GM12874 (cell line): ENCODE measurements at regions not wholly inside any gene's neighbourhood (a gene's known extent, or its start where the extent isn't known, plus 50 kb on each side); places are given as distances from the start of the nearest gene placed in this dataset.

Experiments used
- TF ChIP-seq, protein P1 (sequence below): IDR thresholded peaks from 2 replicates; pipeline ENCODE4 v1.5.1; 2011; ENCODE audit warnings: low read depth, mild to moderate bottlenecking, control low read depth, low read length, moderate library complexity; ENCODE audit not compliant: insufficient read depth

DNA sequence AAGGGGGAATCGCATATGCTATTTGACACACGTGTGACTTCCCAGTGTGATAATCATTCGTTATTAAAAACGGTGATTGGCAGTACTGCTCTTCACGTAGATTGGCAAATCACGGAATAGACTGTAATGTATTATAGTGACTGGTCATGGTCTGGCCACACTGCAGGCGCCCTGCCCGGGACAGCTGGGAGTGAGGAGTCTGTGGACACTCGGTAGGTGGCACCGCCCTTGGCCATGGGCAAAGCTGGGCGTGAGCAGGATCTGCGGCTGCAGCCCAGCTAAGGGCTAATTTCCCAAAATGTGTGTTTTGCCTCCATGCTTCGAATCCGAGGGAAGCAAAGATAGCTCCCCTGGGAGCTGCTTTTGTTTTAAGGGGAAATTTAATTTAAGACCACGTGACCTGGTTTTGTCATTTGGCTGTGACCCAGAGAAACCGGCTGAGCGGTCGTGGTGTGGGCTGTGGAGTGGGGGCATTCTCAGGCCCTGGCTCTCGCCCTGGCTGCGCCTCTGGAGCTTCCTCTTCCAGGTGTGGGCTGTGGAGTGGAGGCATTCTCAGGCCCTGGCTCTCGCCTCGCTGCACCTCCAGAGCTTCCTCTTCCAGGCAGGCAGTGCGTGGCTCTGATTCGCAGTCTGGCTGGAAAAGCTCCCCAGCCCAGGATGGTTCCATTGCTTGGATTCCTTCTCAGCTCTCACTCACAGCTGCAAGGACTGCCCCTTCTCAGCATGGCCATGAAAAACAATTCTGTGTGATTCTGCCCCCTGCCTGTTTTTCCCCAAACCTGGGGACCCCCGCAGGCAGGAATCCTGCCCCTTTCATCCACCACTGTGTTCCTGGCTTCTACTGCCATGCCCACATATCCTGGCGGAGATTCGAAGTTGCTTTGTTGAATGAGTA, 131.1 kb downstream of the OLFM1 start:
- TF ChIP-seq, protein P1, sequence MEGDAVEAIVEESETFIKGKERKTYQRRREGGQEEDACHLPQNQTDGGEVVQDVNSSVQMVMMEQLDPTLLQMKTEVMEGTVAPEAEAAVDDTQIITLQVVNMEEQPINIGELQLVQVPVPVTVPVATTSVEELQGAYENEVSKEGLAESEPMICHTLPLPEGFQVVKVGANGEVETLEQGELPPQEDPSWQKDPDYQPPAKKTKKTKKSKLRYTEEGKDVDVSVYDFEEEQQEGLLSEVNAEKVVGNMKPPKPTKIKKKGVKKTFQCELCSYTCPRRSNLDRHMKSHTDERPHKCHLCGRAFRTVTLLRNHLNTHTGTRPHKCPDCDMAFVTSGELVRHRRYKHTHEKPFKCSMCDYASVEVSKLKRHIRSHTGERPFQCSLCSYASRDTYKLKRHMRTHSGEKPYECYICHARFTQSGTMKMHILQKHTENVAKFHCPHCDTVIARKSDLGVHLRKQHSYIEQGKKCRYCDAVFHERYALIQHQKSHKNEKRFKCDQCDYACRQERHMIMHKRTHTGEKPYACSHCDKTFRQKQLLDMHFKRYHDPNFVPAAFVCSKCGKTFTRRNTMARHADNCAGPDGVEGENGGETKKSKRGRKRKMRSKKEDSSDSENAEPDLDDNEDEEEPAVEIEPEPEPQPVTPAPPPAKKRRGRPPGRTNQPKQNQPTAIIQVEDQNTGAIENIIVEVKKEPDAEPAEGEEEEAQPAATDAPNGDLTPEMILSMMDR: no peak

DNA sequence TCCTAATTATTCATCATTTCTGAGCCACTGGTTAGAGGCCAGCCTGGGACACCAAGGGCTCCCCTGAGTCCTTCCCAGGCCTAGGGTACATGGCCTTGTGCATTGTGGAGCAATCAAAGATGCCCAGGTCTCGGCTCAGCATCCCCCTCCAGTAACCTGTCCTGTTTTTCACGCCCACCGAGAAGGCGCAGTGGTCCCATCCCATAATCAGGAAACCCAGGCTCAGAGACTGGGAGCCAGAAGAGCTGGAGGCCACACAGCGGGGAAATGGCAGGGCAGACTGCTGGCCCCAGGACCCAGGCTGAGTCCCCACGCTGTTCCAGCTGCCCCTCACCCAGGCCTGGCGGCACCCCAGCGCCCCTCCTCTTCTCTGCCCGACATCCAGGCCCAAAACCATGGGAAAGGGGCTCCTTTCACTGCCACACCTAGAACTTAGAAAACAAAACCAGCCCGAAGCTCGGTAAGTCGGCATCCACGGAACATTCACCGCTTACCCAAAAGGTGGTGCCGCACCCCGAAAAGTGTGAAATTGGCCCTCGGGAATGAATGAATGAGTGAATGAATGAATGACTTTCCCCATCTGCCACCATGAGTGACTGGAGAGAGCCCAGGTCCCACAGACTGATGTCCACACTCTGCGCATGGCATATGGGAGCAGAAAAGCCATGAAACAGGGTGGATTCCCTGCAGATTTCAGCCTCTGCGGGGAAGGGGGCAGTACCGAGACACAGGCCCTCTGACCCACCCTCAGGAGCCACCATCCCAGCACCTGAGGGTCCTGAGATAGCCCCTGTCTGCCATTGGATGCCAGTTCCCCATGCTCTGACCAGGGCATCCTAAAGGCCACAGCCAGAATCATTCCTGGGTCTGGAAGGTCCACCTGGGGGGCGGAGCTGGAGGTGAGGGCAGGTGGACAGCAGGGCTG, 132.5 kb downstream of the OLFM1 start:
- TF ChIP-seq, protein P1: no peak

DNA sequence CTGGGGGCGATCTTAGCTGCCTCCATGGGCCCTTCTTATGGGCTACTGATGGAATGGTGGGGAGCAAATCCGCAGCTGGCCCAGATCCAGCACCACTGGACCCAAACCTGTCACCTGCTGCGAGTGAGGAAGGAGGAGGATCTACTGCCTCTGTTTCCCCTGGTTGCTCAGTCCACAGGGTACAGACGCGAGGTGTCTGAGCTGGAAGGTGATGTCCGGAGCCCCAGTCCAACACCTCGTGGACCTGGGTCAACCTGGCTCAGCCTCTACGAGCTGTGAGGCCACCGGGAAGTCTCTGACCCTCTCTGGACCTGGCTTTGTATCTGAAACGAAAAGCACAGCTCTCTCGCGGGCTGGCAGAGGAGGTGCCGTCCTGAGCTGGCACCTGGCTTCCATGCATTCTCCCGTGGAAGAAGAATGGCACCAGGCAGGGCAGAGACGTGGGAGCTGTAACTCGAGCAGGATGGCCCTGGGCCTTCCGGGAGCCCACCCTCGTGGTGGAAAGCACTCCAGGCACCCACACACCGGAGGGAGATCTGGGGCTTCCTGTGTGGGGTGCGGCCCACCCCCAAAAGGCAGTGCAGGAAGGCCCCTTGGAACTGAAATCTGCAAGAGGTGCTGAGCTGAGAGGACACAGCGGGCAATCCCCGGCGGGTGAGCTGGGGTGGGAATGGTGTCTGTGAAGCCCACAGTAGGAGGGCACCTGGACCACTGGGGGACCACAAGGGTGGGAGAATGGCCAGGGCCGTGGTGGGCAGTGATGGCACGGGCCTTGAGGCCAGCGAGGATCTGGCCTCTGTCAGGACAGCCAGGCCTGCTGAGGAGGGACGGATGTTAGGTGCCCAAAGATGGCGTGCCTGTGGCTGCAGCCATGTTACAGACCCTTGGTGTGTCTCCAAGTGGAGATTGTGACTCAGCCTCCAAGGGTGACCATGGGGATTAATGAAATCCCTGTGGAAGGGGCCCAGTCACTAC, 133.4 kb downstream of the OLFM1 start:
- TF ChIP-seq, protein P1: no peak

DNA sequence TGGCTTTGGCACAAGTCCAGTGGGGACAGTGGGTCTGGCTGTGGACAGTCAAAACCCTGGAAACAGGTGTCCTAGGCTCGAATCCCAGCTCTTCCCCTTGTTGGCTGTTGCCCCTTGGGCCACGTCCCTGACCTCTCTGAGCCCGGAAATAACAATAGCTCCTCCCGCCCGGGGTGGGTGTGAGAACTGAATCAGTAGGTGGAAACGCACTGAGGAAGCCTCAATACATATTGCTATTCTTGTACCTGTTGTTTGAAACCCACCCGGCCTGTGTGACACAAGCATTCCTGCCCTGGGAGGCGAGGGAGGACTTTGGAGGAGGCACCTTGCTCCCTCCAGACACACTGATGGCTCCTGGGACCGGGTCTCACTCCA, 134.1 kb downstream of the OLFM1 start:
- TF ChIP-seq, protein P1: no peak

DNA sequence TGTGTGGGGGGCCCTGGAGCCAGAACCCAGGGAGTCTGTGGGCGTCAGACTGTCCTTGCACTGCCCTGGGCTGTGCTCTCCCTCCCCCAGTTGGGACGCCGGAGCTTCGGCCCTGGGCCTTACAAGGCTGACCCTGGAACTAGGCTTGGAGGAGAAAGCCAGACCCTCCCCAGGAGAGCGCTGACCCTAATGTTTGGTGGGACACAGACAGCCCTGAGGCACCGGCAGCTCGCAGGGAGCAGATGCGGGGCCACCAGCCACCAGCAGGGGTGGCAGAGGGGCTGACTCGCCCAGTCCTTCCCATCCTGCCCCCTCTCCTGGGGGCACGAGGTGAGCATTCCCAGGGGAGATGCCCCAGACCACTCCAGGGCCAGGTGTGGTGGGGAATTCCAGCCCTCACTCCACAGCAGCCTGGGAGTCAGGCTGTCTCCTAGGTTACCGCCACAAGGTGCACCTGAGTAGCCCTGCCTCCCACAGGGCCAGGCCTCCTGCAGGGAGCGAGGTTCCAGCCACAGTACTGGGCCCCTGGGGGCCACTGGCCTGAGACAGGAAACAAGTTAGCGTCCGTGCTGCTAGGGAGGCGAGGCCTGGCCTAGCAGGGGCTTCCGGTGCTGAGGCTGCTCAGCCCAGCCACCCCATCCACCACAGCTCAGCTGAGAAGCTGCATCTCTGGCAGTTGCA, 134.6 kb downstream of the OLFM1 start:
- TF ChIP-seq, protein P1: no peak

DNA sequence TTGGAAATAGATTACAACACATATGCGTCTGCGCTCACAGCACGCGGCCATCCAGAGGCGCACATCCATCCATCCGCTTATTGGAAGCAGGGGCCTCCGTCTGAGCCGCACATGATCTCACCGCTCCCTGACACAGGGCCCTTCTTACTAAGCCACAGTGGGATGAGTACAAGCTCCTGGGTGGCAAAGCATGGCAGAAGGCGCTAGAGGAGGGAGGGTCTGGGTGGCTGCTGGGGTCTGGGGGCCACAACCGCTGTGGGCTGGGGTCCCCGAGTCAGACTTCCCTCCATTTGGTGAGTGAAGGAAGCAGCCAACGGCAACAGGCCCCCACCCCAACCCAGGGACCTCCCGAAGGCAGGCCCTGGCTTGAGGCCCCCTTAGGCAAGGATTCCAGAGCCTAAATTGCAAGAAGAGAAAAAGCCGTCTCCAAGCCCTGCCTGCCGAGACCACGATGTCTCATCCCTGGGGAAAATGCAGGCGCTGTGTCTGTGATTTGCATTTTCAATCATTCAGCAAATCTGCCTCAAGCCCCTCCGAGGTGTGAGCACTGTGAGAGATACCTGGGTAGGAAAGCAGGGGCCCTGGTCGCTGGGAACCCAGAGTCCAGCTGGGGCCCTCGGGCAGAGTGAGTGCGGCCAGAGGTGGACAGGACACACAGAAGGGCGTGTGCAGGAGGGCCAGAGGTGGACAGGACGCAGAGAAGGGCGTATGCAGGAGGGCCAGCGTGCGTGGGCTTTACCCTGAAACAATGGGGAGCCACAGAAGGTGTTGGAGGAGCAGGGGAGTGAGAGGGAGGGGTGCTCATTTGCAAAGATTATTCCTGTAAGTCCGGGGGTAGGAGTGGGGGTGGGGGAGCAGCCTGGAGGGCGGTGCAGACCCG, 135.7 kb downstream of the OLFM1 start:
- TF ChIP-seq, protein P1: no peak
